Caco-2 (cell line): ENCODE measurements at regions not wholly inside any gene's neighbourhood (a gene's known extent, or its start where the extent isn't known, plus 50 kb on each side); places are given as distances from the start of the nearest gene placed in this dataset.

Experiments
- BruUV-seq: library from RNA; stranded (reverse); fragments of 400-500 nt; replicated peaks from 2 replicates; lab custom pipeline; 2021; lab: Mats Ljungman, UMichigan
- CTCF ChIA-PET: fragments of 300-600 bp; sonication (Branson Sonifier 250); formaldehyde crosslinking; loops from one replicate; lab custom pipeline; 2022; ENCODE audit warnings: antibody characterized with exemption; lab: Charles Lee
- POLR2A ChIA-PET: fragments of 300-600 bp; sonication (Branson Sonifier 250); formaldehyde crosslinking; loops from one replicate; lab custom pipeline; 2022; ENCODE audit warnings: antibody characterized with exemption; lab: Charles Lee
- DNase-seq, 2 experiments: peaks; one replicate each; pipeline versions ENCODE4 v3.0.0 to v3.0.0-alpha.2; 2020 to 2022
- H3K27me3 ChIP-seq: replicated peaks from 2 replicates; pipeline ENCODE4 v1.6.0; 2011; ENCODE audit warnings: low read length; ENCODE audit not compliant: control insufficient read depth, insufficient read depth
- H3K36me3 ChIP-seq: 2 replicates; pipeline ENCODE4 v1.5.1; 2011; ENCODE audit warnings: low read length; ENCODE audit not compliant: control insufficient read depth, insufficient read depth
- H3K4me1 ChIP-seq: fragments of 250-450 bp; sonication (Bioruptor Pico); 2 replicates; pipeline ENCODE4 v1.5.1; 2020; ENCODE audit warnings: mild to moderate bottlenecking
- H3K4me3 ChIP-seq: 2 replicates; pipeline ENCODE4 v1.5.1; 2011; ENCODE audit warnings: low read depth, mild to moderate bottlenecking, control low read depth, low read length
- H3K9me3 ChIP-seq: fragments of 250-450 bp; sonication (Bioruptor Pico); 2 replicates; pipeline ENCODE4 v1.5.1; 2020; ENCODE audit warnings: mild to moderate bottlenecking, moderate library complexity
- H3K27ac Mint-ChIP-seq: one replicate; pipeline ENCODE4 v1.8.0; 2022; ENCODE audit warnings: mixed read lengths; ENCODE audit not compliant: unreplicated experiment
- H3K27me3 Mint-ChIP-seq: one replicate; pipeline ENCODE4 v1.8.0; 2022; ENCODE audit warnings: mixed read lengths; ENCODE audit not compliant: insufficient read depth, unreplicated experiment
- H3K36me3 Mint-ChIP-seq: one replicate; pipeline ENCODE4 v1.8.0; 2022; ENCODE audit warnings: mild to moderate bottlenecking, mixed read lengths; ENCODE audit not compliant: insufficient read depth, unreplicated experiment
- H3K4me1 Mint-ChIP-seq: one replicate; pipeline ENCODE4 v1.8.0; 2022; ENCODE audit warnings: low read depth, mixed read lengths; ENCODE audit not compliant: unreplicated experiment
- H3K4me3 Mint-ChIP-seq: one replicate; pipeline ENCODE4 v1.8.0; 2022; ENCODE audit warnings: mild to moderate bottlenecking, moderate library complexity, mixed read lengths; ENCODE audit not compliant: unreplicated experiment
- H3K9me3 Mint-ChIP-seq: one replicate; pipeline ENCODE4 v1.8.0; 2022; ENCODE audit warnings: mixed read lengths; ENCODE audit not compliant: unreplicated experiment
- CTCF ChIP-seq, 2 experiments: fragments of 200-600 bp in 1 of 2; IDR thresholded peaks; 1 replicate in 1 of 2; 2 replicates in 1 of 2; pipeline versions ENCODE4 v1.5.1 to v1.8.0; 2011 to 2022; ENCODE audit warnings: antibody characterized with exemption in 1 of 2, control low read depth in 1 of 2, inconsistent platforms in 1 of 2, low read depth in 1 of 2, low read length in 1 of 2, mild to moderate bottlenecking in 1 of 2, moderate library complexity in 1 of 2; ENCODE audit not compliant: insufficient read depth in 1 of 2, severe bottlenecking in 1 of 2, unreplicated experiment in 1 of 2
- intact Hi-C: fragments of 100-400 bp; cut with micrococcal nuclease; formaldehyde crosslinking; loops from one replicate; pipeline ENCODE4 v1.10.0; 2022; ENCODE audit not compliant: unreplicated experiment

GRCh38 chr1:228974273-228974672 is 239.0 kb downstream of the RHOU start:
- Histone ChIP-seq H3K36me3 (no peaks in the 10 kb centered on the region), H3K4me3 (no peak overlapping the region), H3K4me1 (no peaks in the 10 kb centered on the region), H3K9me3 (no peaks in the 10 kb centered on the region), H3K27me3 (no peaks in the 10 kb centered on the region)
- Mint-ChIP-seq H3K9me3 (no peaks in the 10 kb centered on the region), H3K4me1 (peaks cover 13% of the 10 kb centered on the region), H3K27me3 (no peaks in the 10 kb centered on the region), H3K27ac (no peak overlapping the region), H3K4me3 (no peak overlapping the region), H3K36me3 (no peaks in the 10 kb centered on the region)
- no peak for DNase-seq
- no TSS peak for BruUV-seq
- TF ChIP-seq CTCF (IDR thresholded peaks at IDR 0.05; ENCODE audit: insufficient read depth in 1 of 2, low read depth in 1 of 2, low read length in 1 of 2, severe bottlenecking in 1 of 2, unreplicated experiment in 1 of 2) = no peak
- intact Hi-C loops = no loop called here
- ChIA-PET CTCF (no interaction called here), POLR2A (no interaction called here)

- Mint-ChIP-seq H3K4me3 (no peak overlapping the region), H3K4me1 (peaks cover 14% of the 10 kb centered on the region), H3K27ac (no peak overlapping the region), H3K36me3 (no peaks in the 10 kb centered on the region), H3K27me3 (no peaks in the 10 kb centered on the region), H3K9me3 (no peaks in the 10 kb centered on the region)
- BruUV-seq = no TSS peak
- intact Hi-C loops = no loop called here
- H3K36me3 ChIP-seq = no peaks in the 10 kb centered on the region
- no peak for TF ChIP-seq CTCF (IDR thresholded peaks at IDR 0.05; ENCODE audit: insufficient read depth in 1 of 2, low read depth in 1 of 2, low read length in 1 of 2, severe bottlenecking in 1 of 2, unreplicated experiment in 1 of 2)
- no peaks in the 10 kb centered on the region for H3K9me3 ChIP-seq
- ChIA-PET POLR2A (no interaction called here), CTCF (no interaction called here)
- H3K4me1 ChIP-seq = no peaks in the 10 kb centered on the region
- no peak overlapping the region for H3K4me3 ChIP-seq
- DNase-seq = no peak
- no peaks in the 10 kb centered on the region for H3K27me3 ChIP-seq
Measured at GRCh38 chr1:228975238-228975907, 240.1 kb downstream of the RHOU start.

- ChIA-PET CTCF (no interaction called here), POLR2A (no interaction called here)
- H3K4me3 Mint-ChIP-seq = no peak overlapping the region
- Histone ChIP-seq H3K4me1 (no peaks in the 10 kb centered on the region), H3K9me3 (no peaks in the 10 kb centered on the region), H3K4me3 (no peak overlapping the region), H3K36me3 (no peaks in the 10 kb centered on the region), H3K27me3 (no peaks in the 10 kb centered on the region)
- H3K27ac Mint-ChIP-seq = no peak overlapping the region
- no peaks in the 10 kb centered on the region for H3K36me3 Mint-ChIP-seq
- DNase-seq = no peak
- no TSS peak for BruUV-seq
- peaks cover 12% of the 10 kb centered on the region for H3K4me1 Mint-ChIP-seq
- no peaks in the 10 kb centered on the region for H3K9me3 Mint-ChIP-seq
- H3K27me3 Mint-ChIP-seq = no peaks in the 10 kb centered on the region
- TF ChIP-seq CTCF (IDR thresholded peaks at IDR 0.05; ENCODE audit: insufficient read depth in 1 of 2, low read depth in 1 of 2, low read length in 1 of 2, severe bottlenecking in 1 of 2, unreplicated experiment in 1 of 2) = no peak
- intact Hi-C loops = no loop called here
Measured at GRCh38 chr1:228976316-228976715, 241.0 kb downstream of the RHOU start.
